ENCODE measurements at regions not wholly inside any gene's neighbourhood (a gene's known extent, or its start where the extent isn't known, plus 50 kb on each side); places are given as distances from the start of the nearest gene placed in this dataset.
"Not testable (repeated sequence)": the region's sequence is repeated elsewhere in the genome, so short reads cannot be mapped to it uniquely, and the experiment has no call there.

- no peak for DNase-seq
Observed at GRCh38 chr5:68066277-68066955, 149.1 kb upstream of the PIK3R1 start.

- DNase-seq = not testable (repeated sequence)
Observed at GRCh38 chr5:68065321-68065720, 150.2 kb upstream of the PIK3R1 start.

- no peak for DNase-seq
Observed at GRCh38 chr5:68060382-68060781, 155.2 kb upstream of the PIK3R1 start.

GRCh38 chr5:68057191-68057590 is 158.4 kb upstream of the PIK3R1 start:
- no peak for DNase-seq

GRCh38 chr5:68055686-68056085 is 159.9 kb upstream of the PIK3R1 start:
- no peak for DNase-seq

GRCh38 chr5:68054638-68055037 is 160.9 kb upstream of the PIK3R1 start:
- no peak for DNase-seq

GRCh38 chr5:68053202-68053601 is 162.4 kb upstream of the PIK3R1 start:
- no peak for DNase-seq

GRCh38 chr5:68049053-68049713 is 166.4 kb upstream of the PIK3R1 start:
- DNase-seq = no peak

- no peak for DNase-seq
Observed at GRCh38 chr5:68048516-68048915, 167.0 kb upstream of the PIK3R1 start.

- DNase-seq = not testable (repeated sequence)
Observed at GRCh38 chr5:68048054-68048453, 167.5 kb upstream of the PIK3R1 start.

- DNase-seq = no peak
Observed at GRCh38 chr5:68047035-68047434, 168.5 kb upstream of the PIK3R1 start.

- no peak for DNase-seq
Observed at GRCh38 chr5:68046445-68046844, 169.1 kb upstream of the PIK3R1 start.

GRCh38 chr5:68041293-68041692 is 174.3 kb upstream of the PIK3R1 start:
- DNase-seq = no peak

- no peak for DNase-seq
Observed at GRCh38 chr5:68037546-68037945, 178.0 kb upstream of the PIK3R1 start.

GRCh38 chr5:68033961-68034571 is 181.5 kb upstream of the PIK3R1 start:
- DNase-seq = no peak

- no peak for DNase-seq
Observed at GRCh38 chr5:68033029-68033428, 182.5 kb upstream of the PIK3R1 start.

GRCh38 chr5:68032216-68032762 is 183.3 kb upstream of the PIK3R1 start:
- no peak for DNase-seq

GRCh38 chr5:68028131-68028727 is 187.3 kb upstream of the PIK3R1 start:
- no peak for DNase-seq

- no peak for DNase-seq
Observed at GRCh38 chr5:68027519-68027918, 188.0 kb upstream of the PIK3R1 start.

GRCh38 chr5:68026092-68026885 is 189.3 kb upstream of the PIK3R1 start:
- DNase-seq = no peak

- DNase-seq = no peak
Observed at GRCh38 chr5:68024426-68024825, 191.1 kb upstream of the PIK3R1 start.

- no peak for DNase-seq
Observed at GRCh38 chr5:68021916-68022315, 193.6 kb upstream of the PIK3R1 start.

GRCh38 chr5:68021227-68021626 is 194.3 kb upstream of the PIK3R1 start:
- DNase-seq = no peak

All from CD4-positive, alpha-beta T cell treated with Interleukin-17A for 4 hours (primary cell).